Epithelial cell of proximal tubule (primary cell): ENCODE measurements at regions not wholly inside any gene's neighbourhood (a gene's known extent, or its start where the extent isn't known, plus 50 kb on each side); places are given as distances from the start of the nearest gene placed in this dataset.

ENCODE experiments used
- DNase-seq: peaks from one replicate; pipeline ENCODE4 v3.0.0-alpha.2; 2011; ENCODE audit warnings: low read depth
- H3K4me3 ChIP-seq: 2 replicates; pipeline ENCODE4 v1.5.1; 2011; ENCODE audit warnings: low read depth, mild to moderate bottlenecking, low read length
- TF ChIP-seq, protein P1 (sequence below): conservative IDR thresholded peaks from 2 replicates; pipeline ENCODE4 v1.5.1; 2012; ENCODE audit warnings: low read depth, mild to moderate bottlenecking, low read length

DNA sequence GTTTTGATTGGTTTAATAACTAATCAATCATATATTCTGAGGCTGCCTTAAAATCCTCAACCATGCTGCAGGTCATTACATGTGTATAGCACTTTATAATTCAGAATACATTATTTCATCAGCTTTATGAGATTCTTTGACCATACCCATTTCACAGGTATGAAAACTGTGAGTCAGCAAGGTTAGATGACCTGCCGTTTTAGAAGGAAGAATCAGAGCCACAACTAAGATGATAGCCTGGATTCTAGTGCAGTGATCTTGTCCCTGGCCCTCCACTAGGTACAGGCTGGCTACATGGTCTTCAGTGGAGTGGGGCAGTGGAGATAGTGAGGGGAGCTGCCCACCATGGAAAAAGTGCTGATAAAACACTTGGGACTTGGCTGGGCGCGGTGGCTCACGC is 154.4 kb upstream of the MAX start:
- TF ChIP-seq, protein P1, sequence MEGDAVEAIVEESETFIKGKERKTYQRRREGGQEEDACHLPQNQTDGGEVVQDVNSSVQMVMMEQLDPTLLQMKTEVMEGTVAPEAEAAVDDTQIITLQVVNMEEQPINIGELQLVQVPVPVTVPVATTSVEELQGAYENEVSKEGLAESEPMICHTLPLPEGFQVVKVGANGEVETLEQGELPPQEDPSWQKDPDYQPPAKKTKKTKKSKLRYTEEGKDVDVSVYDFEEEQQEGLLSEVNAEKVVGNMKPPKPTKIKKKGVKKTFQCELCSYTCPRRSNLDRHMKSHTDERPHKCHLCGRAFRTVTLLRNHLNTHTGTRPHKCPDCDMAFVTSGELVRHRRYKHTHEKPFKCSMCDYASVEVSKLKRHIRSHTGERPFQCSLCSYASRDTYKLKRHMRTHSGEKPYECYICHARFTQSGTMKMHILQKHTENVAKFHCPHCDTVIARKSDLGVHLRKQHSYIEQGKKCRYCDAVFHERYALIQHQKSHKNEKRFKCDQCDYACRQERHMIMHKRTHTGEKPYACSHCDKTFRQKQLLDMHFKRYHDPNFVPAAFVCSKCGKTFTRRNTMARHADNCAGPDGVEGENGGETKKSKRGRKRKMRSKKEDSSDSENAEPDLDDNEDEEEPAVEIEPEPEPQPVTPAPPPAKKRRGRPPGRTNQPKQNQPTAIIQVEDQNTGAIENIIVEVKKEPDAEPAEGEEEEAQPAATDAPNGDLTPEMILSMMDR, result no peak
- DNase-seq, result no peak
- no peak overlapping the region for H3K4me3 ChIP-seq

DNA sequence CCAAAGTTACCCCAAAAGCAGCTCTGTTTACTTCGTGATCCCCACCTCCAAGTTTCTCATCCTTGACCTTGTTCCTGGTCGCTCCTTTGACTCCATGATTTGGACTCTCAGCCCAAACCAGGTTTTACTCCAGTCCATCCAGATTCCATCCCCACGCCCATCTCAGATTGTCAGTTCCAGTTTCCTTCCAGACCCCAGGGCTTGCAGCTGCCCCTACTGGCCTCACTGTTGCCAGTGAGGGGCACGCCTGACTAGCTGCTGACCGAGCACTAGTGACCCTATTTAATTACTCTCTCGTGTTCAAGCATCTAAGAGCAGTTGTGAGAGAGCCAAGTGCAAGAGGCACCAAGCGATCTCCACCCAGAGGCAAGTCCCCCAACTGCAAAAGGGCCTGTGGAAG is 155.1 kb upstream of the FUT8 start:
- no peak overlapping the region for H3K4me3 ChIP-seq
- no peak for DNase-seq
- TF ChIP-seq, protein P1, result no peak

DNA sequence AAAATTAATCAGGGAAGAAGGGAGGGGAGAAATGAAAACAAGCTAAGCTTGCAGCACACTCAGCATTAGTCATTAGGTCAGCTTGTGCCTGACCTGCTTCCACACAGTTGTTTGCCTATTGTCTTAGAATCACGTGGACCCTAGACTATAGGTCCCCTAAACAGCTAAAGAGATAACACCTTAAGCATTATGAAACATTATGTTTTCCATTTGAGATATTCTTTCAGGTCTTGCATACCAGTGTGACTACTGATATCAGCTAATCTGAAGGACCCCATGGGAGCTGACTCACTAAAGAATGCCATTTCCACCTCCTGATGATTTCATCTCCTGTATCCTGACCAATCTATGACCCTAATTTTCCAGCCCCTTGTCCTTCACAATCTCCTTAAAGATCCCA is 154.1 kb upstream of the FUT8 start:
- no peak for DNase-seq
- no peak overlapping the region for H3K4me3 ChIP-seq
- TF ChIP-seq, protein P1, result no peak

DNA sequence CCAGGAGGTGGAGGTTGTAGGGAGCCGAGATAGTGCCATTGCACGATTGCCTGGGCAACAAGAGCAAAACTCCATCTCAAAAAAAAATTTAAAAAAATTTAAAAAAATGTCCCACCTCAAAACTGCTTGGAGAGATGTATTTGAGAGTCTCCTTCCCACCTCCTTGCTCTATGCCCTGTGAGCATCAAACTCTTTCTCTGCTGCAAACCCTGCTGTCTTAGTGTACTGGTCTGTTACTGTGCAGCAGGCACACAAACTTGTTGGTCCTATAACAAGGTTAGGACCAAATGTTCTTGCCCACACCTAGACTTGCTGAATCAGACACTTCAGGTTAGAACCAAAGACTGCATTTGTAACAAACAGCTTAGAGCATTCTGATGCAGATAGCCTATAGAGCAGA is 153.5 kb upstream of the FUT8 start:
- TF ChIP-seq, protein P1, result no peak
- H3K4me3 ChIP-seq, result no peak overlapping the region
- no peak for DNase-seq

DNA sequence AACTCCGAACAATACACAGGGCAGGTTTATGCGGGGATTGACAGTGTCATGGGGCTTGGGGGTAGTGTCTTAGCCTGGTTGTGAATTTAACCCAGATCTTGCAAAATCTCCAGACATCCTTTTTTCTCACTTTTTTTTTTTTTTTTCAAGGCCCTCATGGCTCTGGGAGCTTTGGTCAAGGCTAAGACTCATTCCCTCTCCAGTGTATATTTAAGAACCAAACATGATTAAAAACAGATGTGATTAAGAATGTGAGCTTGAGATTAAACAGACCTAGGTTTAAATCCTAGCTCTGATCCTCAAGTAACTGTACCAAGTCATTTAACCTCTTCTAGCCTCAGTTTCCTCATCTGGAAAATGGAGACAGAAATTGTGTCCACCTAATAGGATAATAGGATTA is 151.7 kb upstream of the FUT8 start:
- TF ChIP-seq, protein P1, result no peak
- no peak for DNase-seq
- H3K4me3 ChIP-seq, result no peak overlapping the region

DNA sequence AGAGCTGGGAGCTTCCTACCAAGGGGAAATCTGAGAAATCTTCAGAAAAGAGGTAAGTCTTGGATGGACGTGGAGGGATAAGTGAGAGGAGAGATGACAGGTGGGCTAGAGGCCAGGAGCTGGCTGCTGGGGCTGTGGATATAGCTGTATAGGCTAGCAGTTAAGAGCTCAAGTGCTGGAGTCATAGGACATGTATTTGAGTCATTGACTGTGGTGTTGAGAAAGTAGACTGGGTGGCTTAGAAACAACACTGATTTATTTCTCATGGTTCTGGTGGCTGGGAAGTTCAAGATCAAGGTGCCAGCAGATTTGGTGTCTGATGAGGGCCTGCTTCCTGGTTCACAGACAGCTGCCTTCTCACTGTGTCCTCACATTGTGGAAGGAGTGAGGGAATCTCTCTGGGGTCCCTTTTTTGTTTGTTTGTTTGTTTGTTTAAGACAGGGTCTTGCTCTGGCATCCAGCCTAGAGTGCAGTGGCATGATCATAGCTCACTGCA is 151.1 kb upstream of the FUT8 start:
- H3K4me3 ChIP-seq, result no peak overlapping the region
- no peak for DNase-seq
- TF ChIP-seq, protein P1, result no peak

DNA sequence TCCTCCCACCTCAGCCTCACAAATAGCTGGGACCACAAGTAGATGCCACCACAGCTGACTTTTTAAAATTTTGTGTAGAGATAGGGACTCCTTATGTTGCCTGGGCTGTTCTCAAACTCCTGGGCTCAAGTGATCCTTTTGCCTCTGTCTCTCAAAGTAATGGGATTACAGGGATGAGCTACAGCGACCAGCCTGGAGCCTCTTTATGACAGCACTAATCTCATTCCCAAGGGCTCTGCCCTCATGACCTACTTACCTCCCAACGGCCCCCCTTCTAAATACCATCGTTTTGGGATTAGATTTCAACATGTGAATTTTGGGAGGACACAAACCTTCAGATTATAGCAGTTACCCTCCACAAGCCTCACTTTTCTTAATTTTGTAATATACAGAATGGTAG is 150.6 kb upstream of the FUT8 start:
- H3K4me3 ChIP-seq, result no peak overlapping the region
- DNase-seq, result no peak
- TF ChIP-seq, protein P1, result no peak
